ENCODE measurements at regions not wholly inside any gene's neighbourhood (a gene's known extent, or its start where the extent isn't known, plus 50 kb on each side); places are given as distances from the start of the nearest gene placed in this dataset.

GRCh38 chr5:2019716-2020115, 137.0 kb upstream of the IRX4 start:
- H3K4me1 Mint-ChIP-seq: no peaks in the 10 kb centered on the region
- peaks cover 4% of the 10 kb centered on the region for H3K9me3 Mint-ChIP-seq
- no peaks in the 10 kb centered on the region for H3K36me3 Mint-ChIP-seq
- DNase-seq (ENCODE audit: low spot score in 2 of 2, unreplicated experiment in 2 of 2): no peak
- TF ChIP-seq, protein P1, sequence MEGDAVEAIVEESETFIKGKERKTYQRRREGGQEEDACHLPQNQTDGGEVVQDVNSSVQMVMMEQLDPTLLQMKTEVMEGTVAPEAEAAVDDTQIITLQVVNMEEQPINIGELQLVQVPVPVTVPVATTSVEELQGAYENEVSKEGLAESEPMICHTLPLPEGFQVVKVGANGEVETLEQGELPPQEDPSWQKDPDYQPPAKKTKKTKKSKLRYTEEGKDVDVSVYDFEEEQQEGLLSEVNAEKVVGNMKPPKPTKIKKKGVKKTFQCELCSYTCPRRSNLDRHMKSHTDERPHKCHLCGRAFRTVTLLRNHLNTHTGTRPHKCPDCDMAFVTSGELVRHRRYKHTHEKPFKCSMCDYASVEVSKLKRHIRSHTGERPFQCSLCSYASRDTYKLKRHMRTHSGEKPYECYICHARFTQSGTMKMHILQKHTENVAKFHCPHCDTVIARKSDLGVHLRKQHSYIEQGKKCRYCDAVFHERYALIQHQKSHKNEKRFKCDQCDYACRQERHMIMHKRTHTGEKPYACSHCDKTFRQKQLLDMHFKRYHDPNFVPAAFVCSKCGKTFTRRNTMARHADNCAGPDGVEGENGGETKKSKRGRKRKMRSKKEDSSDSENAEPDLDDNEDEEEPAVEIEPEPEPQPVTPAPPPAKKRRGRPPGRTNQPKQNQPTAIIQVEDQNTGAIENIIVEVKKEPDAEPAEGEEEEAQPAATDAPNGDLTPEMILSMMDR (IDR thresholded peaks at IDR 0.05; ENCODE audit: unreplicated experiment): no peak
- peaks cover 51% of the 10 kb centered on the region for H3K27me3 Mint-ChIP-seq (ENCODE audit: low read depth)
- H3K27ac Mint-ChIP-seq: no peak overlapping the region
- no peak overlapping the region for H3K4me3 Mint-ChIP-seq

DNA sequence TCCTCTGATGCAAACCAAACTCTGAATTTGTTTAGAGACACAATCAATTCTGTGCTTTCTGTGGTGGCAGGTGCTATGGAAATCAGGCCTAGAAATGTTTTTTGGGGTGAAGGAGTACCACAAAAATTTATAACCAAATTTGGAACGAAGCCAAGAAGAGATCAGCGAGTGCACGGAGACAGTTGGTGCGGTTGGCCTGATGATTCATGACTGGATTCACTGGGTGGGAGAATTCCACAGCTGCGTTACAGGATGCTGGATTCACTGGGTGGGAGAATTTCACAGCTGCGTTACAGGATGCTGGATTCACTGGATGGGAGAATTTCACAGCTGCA, 135.6 kb upstream of the IRX4 start:
- H3K9me3 Mint-ChIP-seq: peaks cover 4% of the 10 kb centered on the region
- no peaks in the 10 kb centered on the region for H3K4me1 Mint-ChIP-seq
- H3K36me3 Mint-ChIP-seq: no peaks in the 10 kb centered on the region
- H3K27me3 Mint-ChIP-seq (ENCODE audit: low read depth): peaks cover 49% of the 10 kb centered on the region
- H3K27ac Mint-ChIP-seq: no peak overlapping the region
- no peak for DNase-seq (ENCODE audit: low spot score in 2 of 2, unreplicated experiment in 2 of 2)
- no peak overlapping the region for H3K4me3 Mint-ChIP-seq
- TF ChIP-seq, protein P1 (IDR thresholded peaks at IDR 0.05; ENCODE audit: unreplicated experiment): no peak

GRCh38 chr5:2017540-2018389, 135.0 kb upstream of the IRX4 start:
- Mint-ChIP-seq H3K27ac (no peak overlapping the region), H3K9me3 (no peaks in the 10 kb centered on the region), H3K4me3 (no peak overlapping the region), H3K36me3 (no peaks in the 10 kb centered on the region), H3K4me1 (no peaks in the 10 kb centered on the region), H3K27me3 (ENCODE audit: low read depth) (peaks cover 43% of the 10 kb centered on the region)
- TF ChIP-seq, protein P1 (IDR thresholded peaks at IDR 0.05; ENCODE audit: unreplicated experiment): peak; percentile 43
- no peak for DNase-seq (ENCODE audit: low spot score in 2 of 2, unreplicated experiment in 2 of 2)

GRCh38 chr5:2015961-2016360, 133.2 kb upstream of the IRX4 start:
- no peak overlapping the region for H3K4me3 Mint-ChIP-seq
- H3K36me3 Mint-ChIP-seq: no peaks in the 10 kb centered on the region
- peaks cover 6% of the 10 kb centered on the region for H3K4me1 Mint-ChIP-seq
- DNase-seq (ENCODE audit: low spot score in 2 of 2, unreplicated experiment in 2 of 2): no peak
- no peaks in the 10 kb centered on the region for H3K9me3 Mint-ChIP-seq
- TF ChIP-seq, protein P1 (IDR thresholded peaks at IDR 0.05; ENCODE audit: unreplicated experiment): no peak
- H3K27ac Mint-ChIP-seq: no peak overlapping the region
- H3K27me3 Mint-ChIP-seq (ENCODE audit: low read depth): peaks cover 29% of the 10 kb centered on the region

DNA sequence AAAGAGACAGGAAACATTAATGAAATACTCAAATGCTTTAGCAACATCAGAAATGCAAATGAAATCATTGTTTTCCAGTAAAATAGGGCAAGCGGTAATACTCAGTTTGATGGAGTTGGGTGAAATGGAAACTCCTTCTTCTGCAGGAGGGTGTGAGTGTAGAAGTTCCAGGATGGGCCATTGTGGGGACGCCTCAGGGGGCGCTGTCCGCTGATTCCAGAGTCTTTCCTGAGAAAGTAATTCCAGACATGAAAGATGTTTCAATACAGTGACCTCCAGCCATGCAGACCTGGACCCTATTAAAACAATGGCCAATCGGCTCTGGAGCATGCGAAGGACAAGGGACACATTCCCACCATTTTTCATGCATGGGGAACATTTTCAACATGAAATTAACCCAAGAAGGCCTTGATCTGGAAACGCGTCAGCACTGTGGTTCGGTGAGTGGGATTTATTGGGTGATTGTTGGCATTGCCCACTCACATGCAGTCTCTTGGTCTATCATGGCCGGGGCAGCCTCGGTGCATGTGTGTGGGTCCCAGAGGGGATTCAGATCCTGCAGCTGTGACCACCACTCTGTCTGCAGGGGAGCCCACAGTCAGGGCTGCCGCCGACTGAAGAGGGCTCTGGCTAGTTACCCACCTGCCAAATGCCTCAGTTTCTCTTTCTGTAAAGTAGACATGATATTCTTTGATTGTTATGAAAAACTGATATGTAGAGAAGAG, 132.6 kb upstream of the IRX4 start:
- no peaks in the 10 kb centered on the region for H3K9me3 Mint-ChIP-seq
- H3K27me3 Mint-ChIP-seq (ENCODE audit: low read depth): peaks cover 27% of the 10 kb centered on the region
- no peaks in the 10 kb centered on the region for H3K36me3 Mint-ChIP-seq
- no peak for DNase-seq (ENCODE audit: low spot score in 2 of 2, unreplicated experiment in 2 of 2)
- peaks cover 6% of the 10 kb centered on the region for H3K4me1 Mint-ChIP-seq
- no peak overlapping the region for H3K4me3 Mint-ChIP-seq
- H3K27ac Mint-ChIP-seq: no peak overlapping the region
- TF ChIP-seq, protein P1 (IDR thresholded peaks at IDR 0.05; ENCODE audit: unreplicated experiment): peak; percentile 44
